ENCODE measurements at regions not wholly inside any gene's neighbourhood (a gene's known extent, or its start where the extent isn't known, plus 50 kb on each side); places are given as distances from the start of the nearest gene placed in this dataset.

DNA sequence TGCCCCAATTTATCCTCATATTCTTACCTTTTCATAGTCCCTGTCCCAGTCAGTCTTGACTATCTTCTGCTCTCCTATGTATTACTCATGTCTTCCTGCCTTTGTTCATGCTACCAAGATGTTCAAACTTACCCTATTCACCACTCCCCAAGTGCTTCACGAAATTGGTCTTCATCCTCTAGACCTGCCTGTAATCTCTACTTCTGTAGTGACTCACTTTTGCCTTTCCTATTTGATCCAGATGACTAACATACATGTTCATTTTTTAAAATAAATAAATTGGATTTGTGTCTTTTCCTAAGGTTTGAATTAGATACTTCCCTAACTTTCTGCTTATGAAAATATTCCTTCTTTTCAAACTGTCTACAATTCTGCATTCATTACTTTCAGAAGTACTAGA is 107.7 kb upstream of the PPM1H start:
- TF ChIP-seq, protein P1, sequence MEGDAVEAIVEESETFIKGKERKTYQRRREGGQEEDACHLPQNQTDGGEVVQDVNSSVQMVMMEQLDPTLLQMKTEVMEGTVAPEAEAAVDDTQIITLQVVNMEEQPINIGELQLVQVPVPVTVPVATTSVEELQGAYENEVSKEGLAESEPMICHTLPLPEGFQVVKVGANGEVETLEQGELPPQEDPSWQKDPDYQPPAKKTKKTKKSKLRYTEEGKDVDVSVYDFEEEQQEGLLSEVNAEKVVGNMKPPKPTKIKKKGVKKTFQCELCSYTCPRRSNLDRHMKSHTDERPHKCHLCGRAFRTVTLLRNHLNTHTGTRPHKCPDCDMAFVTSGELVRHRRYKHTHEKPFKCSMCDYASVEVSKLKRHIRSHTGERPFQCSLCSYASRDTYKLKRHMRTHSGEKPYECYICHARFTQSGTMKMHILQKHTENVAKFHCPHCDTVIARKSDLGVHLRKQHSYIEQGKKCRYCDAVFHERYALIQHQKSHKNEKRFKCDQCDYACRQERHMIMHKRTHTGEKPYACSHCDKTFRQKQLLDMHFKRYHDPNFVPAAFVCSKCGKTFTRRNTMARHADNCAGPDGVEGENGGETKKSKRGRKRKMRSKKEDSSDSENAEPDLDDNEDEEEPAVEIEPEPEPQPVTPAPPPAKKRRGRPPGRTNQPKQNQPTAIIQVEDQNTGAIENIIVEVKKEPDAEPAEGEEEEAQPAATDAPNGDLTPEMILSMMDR (IDR thresholded peaks at IDR 0.05; ENCODE audit: extremely low read depth in 1 of 2, insufficient read depth in 1 of 2, low read depth in 1 of 2, low read length in 2 of 2): no peak
- no peak for TF ChIP-seq EZH2 (IDR thresholded peaks at IDR 0.05; ENCODE audit: borderline replicate concordance, low read depth, low read length, severe bottlenecking)
- no peak for TF ChIP-seq POLR2A (IDR thresholded peaks at IDR 0.05; ENCODE audit: low read depth, low read length)
- no peak for TF ChIP-seq POLR2AphosphoS5 (IDR thresholded peaks at IDR 0.05; ENCODE audit: insufficient read depth, low read depth, low read length)
- TF ChIP-seq, protein P2, sequence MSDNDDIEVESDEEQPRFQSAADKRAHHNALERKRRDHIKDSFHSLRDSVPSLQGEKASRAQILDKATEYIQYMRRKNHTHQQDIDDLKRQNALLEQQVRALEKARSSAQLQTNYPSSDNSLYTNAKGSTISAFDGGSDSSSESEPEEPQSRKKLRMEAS (IDR thresholded peaks at IDR 0.05; ENCODE audit: insufficient read depth, insufficient read length): no peak
- TF ChIP-seq JUN (IDR thresholded peaks at IDR 0.05; ENCODE audit: borderline replicate concordance, insufficient read depth, insufficient read length, low read depth): peak; percentile 6
- peak; percentile 77 for TF ChIP-seq FOS (IDR thresholded peaks at IDR 0.05; ENCODE audit: borderline replicate concordance, insufficient read depth, low read length)
- TF ChIP-seq MYC (IDR thresholded peaks at IDR 0.05; ENCODE audit: low read depth, low read length): no peak
- no peak for TF ChIP-seq GATA2 (IDR thresholded peaks at IDR 0.05; ENCODE audit: insufficient read depth, insufficient read length, low read depth, low read length)

Measured in endothelial cell of umbilical vein (primary cell).